Astrocyte (in vitro differentiated cells and primary cell): ENCODE measurements at regions not wholly inside any gene's neighbourhood (a gene's known extent, or its start where the extent isn't known, plus 50 kb on each side); places are given as distances from the start of the nearest gene placed in this dataset.

Source experiments
- EZH2 ChIP-seq: IDR thresholded peaks from 2 replicates; pipeline ENCODE4 v1.6.1; 2012; ENCODE audit warnings: mild to moderate bottlenecking, low read length, inconsistent platforms; ENCODE audit not compliant: insufficient read depth
- TF ChIP-seq, protein P1 (sequence below): IDR thresholded peaks from 2 replicates; pipeline ENCODE4 v1.5.1; 2011; ENCODE audit warnings: low read depth, mild to moderate bottlenecking, inconsistent platforms, low read length, moderate library complexity; ENCODE audit not compliant: insufficient read depth

DNA sequence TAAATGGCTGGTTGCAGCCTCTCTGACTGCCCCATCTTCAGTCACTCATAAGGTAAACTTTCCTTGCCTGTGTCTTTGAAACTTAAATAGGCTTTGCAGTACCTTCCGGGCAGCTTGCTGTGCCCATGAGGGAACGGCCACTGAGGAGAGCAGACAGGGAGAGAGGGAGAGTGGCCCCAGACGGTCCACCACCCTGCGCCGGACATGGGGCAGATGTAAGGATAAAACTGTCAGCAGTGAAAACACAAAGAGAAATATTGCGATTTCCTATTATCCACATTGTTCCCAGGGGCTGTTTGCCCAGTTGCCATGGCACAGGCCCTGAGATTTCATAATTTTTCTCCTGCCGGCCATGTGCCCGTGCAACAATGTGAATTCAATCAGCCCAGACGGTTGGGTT, 265.9 kb upstream of the SALL3 start:
- TF ChIP-seq, protein P1, sequence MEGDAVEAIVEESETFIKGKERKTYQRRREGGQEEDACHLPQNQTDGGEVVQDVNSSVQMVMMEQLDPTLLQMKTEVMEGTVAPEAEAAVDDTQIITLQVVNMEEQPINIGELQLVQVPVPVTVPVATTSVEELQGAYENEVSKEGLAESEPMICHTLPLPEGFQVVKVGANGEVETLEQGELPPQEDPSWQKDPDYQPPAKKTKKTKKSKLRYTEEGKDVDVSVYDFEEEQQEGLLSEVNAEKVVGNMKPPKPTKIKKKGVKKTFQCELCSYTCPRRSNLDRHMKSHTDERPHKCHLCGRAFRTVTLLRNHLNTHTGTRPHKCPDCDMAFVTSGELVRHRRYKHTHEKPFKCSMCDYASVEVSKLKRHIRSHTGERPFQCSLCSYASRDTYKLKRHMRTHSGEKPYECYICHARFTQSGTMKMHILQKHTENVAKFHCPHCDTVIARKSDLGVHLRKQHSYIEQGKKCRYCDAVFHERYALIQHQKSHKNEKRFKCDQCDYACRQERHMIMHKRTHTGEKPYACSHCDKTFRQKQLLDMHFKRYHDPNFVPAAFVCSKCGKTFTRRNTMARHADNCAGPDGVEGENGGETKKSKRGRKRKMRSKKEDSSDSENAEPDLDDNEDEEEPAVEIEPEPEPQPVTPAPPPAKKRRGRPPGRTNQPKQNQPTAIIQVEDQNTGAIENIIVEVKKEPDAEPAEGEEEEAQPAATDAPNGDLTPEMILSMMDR = no peak
- no peak for TF ChIP-seq EZH2
